ENCODE measurements at regions not wholly inside any gene's neighbourhood (a gene's known extent, or its start where the extent isn't known, plus 50 kb on each side); places are given as distances from the start of the nearest gene placed in this dataset.

- DNase-seq (ENCODE audit: low read depth in 2 of 3, low spot score in 1 of 3): no peak
These were observed 54.0 kb upstream of the DLG1 start for GRCh38 chr3:197352382-197352781.

- no peak for DNase-seq (ENCODE audit: low read depth in 2 of 3, low spot score in 1 of 3)
These were observed 52.0 kb upstream of the DLG1 start for GRCh38 chr3:197350446-197350845.

DNA sequence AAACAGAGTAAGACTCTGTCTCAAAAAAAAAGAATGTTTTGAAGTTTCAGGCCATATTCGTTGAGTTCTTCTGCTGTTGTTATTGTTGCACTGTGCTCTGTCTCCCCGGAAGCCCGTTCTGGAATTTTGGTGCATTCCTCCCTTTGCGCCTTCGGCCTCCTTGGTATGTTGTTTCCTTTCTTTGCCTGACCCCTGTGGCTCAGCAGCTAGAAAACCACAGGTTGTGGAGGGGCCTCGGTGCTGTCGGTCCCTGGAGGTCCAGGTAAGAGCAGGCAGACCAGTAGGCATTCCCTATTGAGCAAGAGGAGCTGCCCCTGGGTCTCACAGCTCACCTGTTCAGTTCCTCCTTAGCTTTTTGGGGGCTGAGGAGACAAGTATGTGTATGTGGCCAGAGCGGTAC is 51.0 kb upstream of the DLG1 start:
- DNase-seq (ENCODE audit: low read depth in 2 of 3, low spot score in 1 of 3): no peak

All from stimulated activated CD4-positive, alpha-beta T cell treated with anti-CD3 and anti-CD28 coated beads, Interleukin-12 subunit alpha, Interleukin-12 subunit beta, amount 100 ng/mL, for 48 hours (primary cell).